HG02885 (cell line): ENCODE measurements at regions not wholly inside any gene's neighbourhood (a gene's known extent, or its start where the extent isn't known, plus 50 kb on each side); places are given as distances from the start of the nearest gene placed in this dataset.
"Not testable (repeated sequence)": the region's sequence is repeated elsewhere in the genome, so short reads cannot be mapped to it uniquely, and the experiment has no call there.

Experiments used
- ATAC-seq: cut with Tn5 transposase; IDR thresholded peaks from one replicate; pipeline ENCODE4 v1.9.1; 2021; ENCODE audit warnings: mild to moderate bottlenecking; ENCODE audit not compliant: unreplicated experiment, poor library complexity

GRCh38 chr20:18876394-18876793 lies 62.8 kb downstream of the SCP2D1 start:
- not testable (repeated sequence) for ATAC-seq

DNA sequence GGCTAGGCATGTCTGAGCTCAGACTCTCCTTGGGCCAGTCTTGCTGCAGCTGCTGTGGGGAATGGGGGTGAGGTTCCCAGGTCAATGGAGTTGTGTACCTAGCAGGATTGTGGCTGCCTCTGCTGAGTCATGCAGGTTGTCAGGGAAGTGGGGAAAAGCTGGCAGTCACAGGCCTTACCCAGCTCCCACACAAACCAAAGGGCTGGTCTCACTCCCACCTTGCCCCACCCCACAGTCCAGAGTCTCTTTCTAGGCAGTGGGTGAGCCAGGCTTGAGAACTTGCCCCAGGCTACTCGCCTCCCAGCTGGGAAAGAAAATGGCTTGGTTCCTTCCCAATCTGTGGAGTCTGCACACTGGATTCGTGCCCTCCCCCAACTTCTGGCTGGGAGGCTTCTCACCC lies 65.7 kb downstream of the SCP2D1 start:
- no peak for ATAC-seq

DNA sequence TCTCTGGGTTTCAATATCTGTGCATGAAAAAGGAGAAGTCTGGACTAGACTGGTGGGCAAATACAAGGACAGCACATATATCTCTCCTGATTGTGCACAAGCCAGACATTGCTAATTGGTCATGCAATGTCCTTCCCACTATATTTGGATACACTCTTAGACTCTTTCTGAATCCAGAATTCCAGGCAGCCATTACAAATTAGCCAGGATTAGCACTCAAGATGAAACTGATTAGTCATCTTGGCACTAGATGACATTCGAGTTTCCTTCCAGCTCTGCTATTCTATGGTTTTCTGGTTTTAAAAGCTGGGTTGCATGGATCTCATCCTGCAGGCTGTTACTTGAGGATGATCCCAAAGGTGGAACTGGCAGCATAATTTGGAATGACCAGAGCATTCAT lies 73.2 kb downstream of the SCP2D1 start:
- no peak for ATAC-seq

- ATAC-seq: no peak
These were observed 88.6 kb downstream of the SCP2D1 start for GRCh38 chr20:18901980-18902737.

DNA sequence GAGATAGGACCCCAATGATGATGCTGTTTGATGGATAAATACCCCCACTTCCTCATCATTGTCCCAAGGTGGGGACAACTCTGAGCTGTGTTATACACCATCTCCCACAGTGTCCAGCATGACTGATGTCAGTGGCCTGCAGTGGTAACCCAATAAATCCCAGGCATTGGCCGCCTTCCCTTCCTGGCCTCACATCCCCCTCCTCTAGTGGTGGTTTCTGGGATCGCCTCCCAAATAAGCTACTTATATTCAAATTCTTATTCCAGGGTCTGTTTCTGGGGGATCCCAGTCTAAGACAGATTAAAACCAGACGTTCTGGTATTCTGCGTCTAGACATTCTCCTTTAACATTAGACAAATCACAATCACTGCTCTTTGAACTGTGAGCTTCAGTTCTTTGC lies 90.6 kb downstream of the SCP2D1 start:
- ATAC-seq: no peak

GRCh38 chr20:18904624-18905023 lies 91.0 kb downstream of the SCP2D1 start:
- ATAC-seq: no peak

DNA sequence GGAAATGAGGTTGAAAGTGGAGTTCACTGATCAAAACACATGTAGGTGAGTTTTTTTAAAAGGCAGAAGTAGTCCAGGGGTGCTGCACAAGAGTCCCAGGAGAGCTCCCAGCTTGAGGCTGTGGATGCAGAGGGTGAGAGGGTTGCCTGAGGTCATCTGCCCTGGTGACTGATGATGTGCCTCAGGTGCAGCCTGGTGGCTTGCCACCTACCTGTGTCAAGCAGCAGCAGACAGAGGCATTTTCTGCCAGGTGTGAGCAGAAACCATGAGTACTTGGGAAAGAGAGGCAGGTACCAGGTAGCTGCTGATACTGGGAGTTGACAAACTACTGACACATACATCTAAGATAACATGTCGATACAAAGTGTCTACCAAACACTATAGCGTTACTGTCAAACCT lies 92.5 kb downstream of the SCP2D1 start:
- ATAC-seq: no peak

GRCh38 chr20:18907353-18907752 lies 93.8 kb downstream of the SCP2D1 start:
- ATAC-seq: no peak

DNA sequence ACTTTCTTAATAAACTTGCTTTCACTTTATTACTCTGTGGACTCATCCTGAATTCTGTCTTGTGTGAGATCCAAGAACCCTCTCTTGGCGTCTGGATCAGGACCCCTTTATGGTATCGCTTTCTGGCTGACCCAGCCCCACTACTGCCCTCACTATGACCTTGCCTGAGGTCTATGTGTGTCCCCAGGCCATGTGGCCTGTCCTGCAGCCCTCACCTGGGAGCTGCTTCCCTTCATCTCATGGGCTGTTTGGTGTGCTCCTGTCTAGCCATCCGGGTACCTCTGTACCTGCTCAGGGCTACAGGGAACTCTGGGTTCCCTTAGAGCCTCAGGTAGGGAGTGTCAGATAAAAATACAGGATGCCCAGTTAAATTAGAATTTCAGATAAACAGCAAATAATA lies 94.5 kb downstream of the SCP2D1 start:
- no peak for ATAC-seq

DNA sequence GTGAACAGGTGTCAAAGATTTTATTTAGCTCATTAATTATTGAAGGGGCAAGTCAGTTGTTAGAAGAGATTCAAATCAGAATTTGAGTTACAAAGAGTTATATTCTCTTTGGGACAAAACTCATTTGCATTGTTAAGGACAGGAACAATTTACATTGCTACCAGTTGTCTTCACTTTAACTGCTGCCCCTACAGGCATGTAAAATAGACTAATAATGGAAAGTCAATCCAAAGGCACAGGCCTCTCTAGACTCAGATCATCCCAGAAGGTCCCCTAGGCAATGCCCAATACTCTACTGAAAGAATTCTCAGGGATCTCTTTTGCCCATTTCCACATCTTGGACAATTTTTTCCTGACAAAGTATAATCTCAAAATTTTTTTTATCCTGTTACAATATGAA lies 95.7 kb downstream of the SCP2D1 start:
- no peak for ATAC-seq

- ATAC-seq: no peak
These were observed 100.1 kb downstream of the SCP2D1 start for GRCh38 chr20:18913701-18914100.

GRCh38 chr20:18914796-18915195 lies 101.2 kb downstream of the SCP2D1 start:
- no peak for ATAC-seq

- no peak for ATAC-seq
These were observed 103.5 kb downstream of the SCP2D1 start for GRCh38 chr20:18916886-18917750.

- no peak for ATAC-seq
These were observed 106.4 kb downstream of the SCP2D1 start for GRCh38 chr20:18919996-18920395.

DNA sequence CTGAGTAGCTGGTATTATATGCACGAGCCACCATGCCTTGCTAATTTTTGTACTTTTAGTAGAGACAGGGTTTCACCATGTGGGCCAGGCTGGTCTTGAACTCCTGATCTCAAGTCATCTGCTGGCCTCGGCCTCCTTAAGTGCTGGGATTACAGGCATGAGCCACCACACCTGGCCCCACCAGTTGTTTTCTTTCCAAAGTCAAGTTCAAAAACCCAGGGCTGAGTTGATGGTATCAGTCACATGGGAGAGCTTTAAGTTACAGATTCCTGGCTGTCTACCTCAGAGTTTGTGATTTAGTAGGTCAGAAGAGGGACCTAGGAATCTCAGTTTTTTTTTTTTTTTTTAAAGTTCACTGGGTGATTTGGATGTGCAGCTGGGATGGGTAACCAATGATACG lies 107.7 kb downstream of the SCP2D1 start:
- ATAC-seq: no peak

DNA sequence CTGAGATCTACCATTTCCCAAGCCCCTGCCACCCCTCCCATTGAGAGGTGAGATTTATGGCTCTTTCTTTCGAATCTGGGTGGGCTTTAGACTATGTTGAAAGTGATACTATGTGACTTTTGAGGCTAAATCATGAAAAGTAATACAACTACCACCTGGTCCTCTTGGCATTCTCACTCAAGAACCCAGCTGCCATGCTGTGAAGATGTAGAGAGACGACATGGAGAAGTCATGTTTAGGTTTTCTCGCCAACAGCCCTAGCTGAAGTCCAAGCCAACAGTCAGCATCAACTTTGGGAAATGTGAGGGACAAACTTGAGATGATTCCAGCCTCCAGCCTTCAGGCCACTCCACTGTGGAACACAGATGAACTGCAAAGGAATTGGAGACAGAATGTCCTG lies 108.7 kb downstream of the SCP2D1 start:
- ATAC-seq: no peak

- ATAC-seq: no peak
These were observed 109.3 kb downstream of the SCP2D1 start for GRCh38 chr20:18922898-18923297.

DNA sequence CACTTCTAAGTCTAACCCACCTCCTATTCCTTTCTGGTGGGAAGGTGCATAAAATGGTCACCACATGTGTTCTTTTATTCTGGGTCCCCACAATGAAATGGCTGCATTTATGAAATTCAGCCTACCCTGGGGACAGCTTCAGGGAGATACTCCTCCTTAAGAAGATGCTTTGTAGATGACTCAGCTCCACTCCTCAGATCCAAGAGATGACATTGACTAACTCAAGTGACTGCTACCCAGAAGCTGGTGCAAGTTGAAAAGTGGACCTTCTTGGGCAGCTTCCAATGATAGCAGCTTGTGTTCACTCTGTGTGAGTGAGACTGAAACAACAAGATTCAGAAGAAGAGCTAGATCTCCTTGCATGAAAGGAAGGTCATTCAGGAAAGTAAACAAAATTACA lies 113.4 kb downstream of the SCP2D1 start:
- ATAC-seq: no peak

DNA sequence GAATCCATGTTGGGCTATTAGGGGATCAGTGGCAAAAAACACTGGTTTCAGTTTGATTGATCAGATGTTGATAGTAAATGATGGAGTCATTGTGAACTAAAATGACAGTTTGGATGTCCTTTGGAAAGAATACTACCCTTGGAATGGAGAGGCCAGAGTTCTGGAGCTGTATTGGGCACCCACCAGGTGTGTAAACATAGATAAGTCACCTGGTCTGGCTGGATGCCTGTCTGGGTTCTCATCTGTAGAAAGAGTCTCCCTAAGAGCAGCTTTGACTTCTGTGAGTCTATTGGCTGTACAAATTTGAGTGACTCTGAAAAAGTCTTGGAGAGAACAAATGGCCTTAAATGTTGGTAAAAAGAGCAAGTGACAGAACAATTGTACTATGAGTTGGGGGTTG lies 115.0 kb downstream of the SCP2D1 start:
- ATAC-seq: no peak

GRCh38 chr20:18929800-18930199 lies 116.2 kb downstream of the SCP2D1 start:
- no peak for ATAC-seq

DNA sequence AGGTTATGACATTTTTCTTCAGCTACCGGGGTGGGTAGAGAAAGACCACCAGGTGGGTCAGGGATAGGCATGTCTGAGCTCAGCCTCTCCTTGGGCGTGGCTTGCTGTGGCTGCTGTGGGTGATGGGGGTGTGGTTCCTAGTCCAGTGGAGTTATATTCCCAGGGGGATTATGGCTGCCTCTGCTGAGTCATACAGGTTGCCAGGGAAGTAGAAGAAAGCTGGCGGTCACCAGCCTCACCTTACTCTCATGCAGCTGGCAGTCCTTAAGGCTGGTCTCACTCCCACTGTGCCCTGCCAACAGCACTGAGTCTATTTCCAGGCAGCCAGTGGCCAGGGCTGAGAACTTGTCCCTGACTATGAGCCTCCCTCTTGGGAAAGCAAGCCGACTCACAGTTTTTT lies 130.0 kb downstream of the SCP2D1 start:
- ATAC-seq: no peak

DNA sequence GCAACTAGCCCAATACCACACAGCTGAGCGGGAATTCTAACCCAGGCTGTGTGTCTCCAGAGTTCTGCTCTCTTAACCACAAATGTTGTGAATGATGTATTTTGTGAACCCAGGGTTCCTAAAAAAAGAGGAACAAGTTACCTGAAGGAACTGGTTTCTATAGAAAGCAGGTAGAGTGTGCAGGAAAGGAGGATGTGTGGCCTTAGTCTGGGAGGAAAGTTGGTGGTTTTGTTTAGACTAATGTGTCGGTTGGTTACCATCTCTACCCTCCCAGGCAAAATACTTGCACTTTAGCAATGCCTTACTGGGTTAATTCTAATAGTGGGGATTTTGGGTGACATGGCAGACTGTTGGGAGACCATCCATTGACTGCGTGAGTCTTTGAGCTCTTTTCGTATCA lies 143.3 kb downstream of the SCP2D1 start:
- ATAC-seq: no peak
